Transverse colon (tissue), 4 donors: ENCODE measurements at regions not wholly inside any gene's neighbourhood (a gene's known extent, or its start where the extent isn't known, plus 50 kb on each side); places are given as distances from the start of the nearest gene placed in this dataset.

ENCODE experiments used
- DNase-seq: peaks from one replicate; pipeline ENCODE4 v3.0.0-alpha.2; 2019
- H3K27ac ChIP-seq, 4 donors: fragments of 200-600 bp; sonication (generic); 2 replicates each; pipeline ENCODE4 v1.5.1; 2016 to 2018; ENCODE audit warnings: inconsistent platforms in 4 of 4
- H3K27me3 ChIP-seq: fragments of 200-600 bp; sonication (generic); 2 replicates; pipeline ENCODE4 v1.5.1; 2017; ENCODE audit warnings: inconsistent platforms
- H3K36me3 ChIP-seq, 4 donors: fragments of 200-600 bp; sonication (generic); 2 replicates each; pipeline ENCODE4 v1.5.1; 2017 to 2019; ENCODE audit warnings: inconsistent platforms in 4 of 4
- H3K4me1 ChIP-seq, 4 donors: fragments of 200-600 bp; sonication (generic); 2 replicates each; pipeline ENCODE4 v1.5.1; 2017 to 2020; ENCODE audit warnings: inconsistent platforms in 4 of 4
- H3K4me3 ChIP-seq, 4 donors: fragments of 200-600 bp; sonication (generic); 1 replicate in 1 of 4; 2 replicates in 3 of 4; pipeline versions ENCODE4 v1.5.1 to v1.6.1; 2017 to 2019; ENCODE audit warnings: inconsistent platforms in 4 of 4
- H3K9me3 ChIP-seq, 2 donors: fragments of 200-600 bp; sonication (generic); 2 replicates each; pipeline ENCODE4 v1.5.1; 2017 to 2019; ENCODE audit warnings: inconsistent platforms in 2 of 2
- CTCF ChIP-seq, 5 experiments: fragments of 200-600 bp in 3 of 5; fragments of 450-650 bp in 2 of 5; sonication (generic) in 3 of 5; IDR thresholded peaks; 1 replicate in 2 of 5; 2 replicates in 3 of 5; pipeline ENCODE4 v1.5.1; 2016 to 2017; ENCODE audit warnings: antibody characterized with exemption in 5 of 5, inconsistent platforms in 3 of 5, mild to moderate bottlenecking in 2 of 5, moderate library complexity in 1 of 5
- EP300 ChIP-seq: sonication (generic); formaldehyde crosslinking; IDR thresholded peaks from one replicate; pipeline ENCODE4 v1.6.1; 2017; ENCODE audit warnings: antibody characterized with exemption, low read depth
- POLR2A ChIP-seq: fragments of 450-650 bp; IDR thresholded peaks from one replicate; pipeline ENCODE4 v1.6.1; 2016; ENCODE audit warnings: antibody characterized with exemption, mild to moderate bottlenecking, moderate library complexity
- POLR2AphosphoS5 ChIP-seq, 3 donors: sonication (generic); formaldehyde crosslinking; IDR thresholded peaks; one replicate each; pipeline ENCODE4 v1.6.1; 2016; ENCODE audit warnings: antibody characterized with exemption in 3 of 3
- WGBS, 2 donors: methylation state at CpG; one replicate each; pipeline ENCODE4 v1.1.5; 2018; ENCODE audit warnings: low coverage in 1 of 2; 5-methylcytosine and 5-hydroxymethylcytosine counted together
- in situ Hi-C, 4 donors: fragments of 200-750 bp; cut with MboI; loops; one replicate each; pipeline versions ENCODE4 v1.15.0 to v1.15.1; 2017; ENCODE audit warnings: low sequenced_read_pairs in 3 of 4, low pct_ligation_motif_present in 1 of 4, low pct_unique_long_range_greater_than_20kb in 1 of 4
- intact Hi-C: fragments of 100-400 bp; cut with DNase I; formaldehyde crosslinking; loops from one replicate; pipeline ENCODE4 v1.15.1; 2023; ENCODE audit warnings: low total_unique reads

- TF ChIP-seq EP300 (no peak), CTCF (IDR thresholded peaks at IDR 0.05) (no peak), POLR2A (no peak), POLR2AphosphoS5 (IDR thresholded peaks at IDR 0.05) (no peak)
- Histone ChIP-seq H3K4me3 (no peak overlapping the region), H3K27me3 (no peaks in the 10 kb centered on the region), H3K36me3 (peaks cover 0 to 8% (median 1%) of the 10 kb centered on the region in 4 donors), H3K9me3 (no peaks in the 10 kb centered on the region), H3K4me1 (peaks cover 0 to 11% (median 2%) of the 10 kb centered on the region in 4 donors), H3K27ac (no peak overlapping the region)
- 62 to 86% methylated on average over 2 to 7 of the region's 7 CpGs for WGBS, 2 donors
- intact Hi-C loops (no loop called here), in situ Hi-C loops (no loop called here)
- no peak for DNase-seq
These were observed 394.6 kb upstream of the TPM1 start for GRCh38 chr15:62647843-62648505.

- WGBS, 2 donors: 83 to 89% methylated on average over 1 to 6 of the region's 6 CpGs
- Histone ChIP-seq H3K4me3 (no peak overlapping the region), H3K4me1 (peaks cover 0 to 11% (median 2%) of the 10 kb centered on the region in 4 donors), H3K9me3 (no peaks in the 10 kb centered on the region), H3K27ac (no peak overlapping the region), H3K36me3 (peaks cover 0 to 18% (median 6%) of the 10 kb centered on the region in 4 donors), H3K27me3 (no peaks in the 10 kb centered on the region)
- TF ChIP-seq CTCF (IDR thresholded peaks at IDR 0.05) (peak in 2 of 5 experiments; percentile 12 to 17), POLR2AphosphoS5 (IDR thresholded peaks at IDR 0.05) (no peak), EP300 (no peak), POLR2A (no peak)
- intact Hi-C loops (no loop called here), in situ Hi-C loops (no loop called here)
- no peak for DNase-seq
These were observed 393.6 kb upstream of the TPM1 start for GRCh38 chr15:62648954-62649353.

- no peak for TF ChIP-seq POLR2AphosphoS5 (IDR thresholded peaks at IDR 0.05)
- TF ChIP-seq POLR2A: no peak
- no peak for TF ChIP-seq EP300
- TF ChIP-seq CTCF (IDR thresholded peaks at IDR 0.05): no peak
- Histone ChIP-seq H3K4me3 (no peak overlapping the region), H3K4me1 (peaks cover 0 to 11% (median 2%) of the 10 kb centered on the region in 4 donors), H3K9me3 (no peaks in the 10 kb centered on the region), H3K27ac (no peak overlapping the region), H3K27me3 (no peaks in the 10 kb centered on the region), H3K36me3 (peaks cover 0 to 22% (median 8%) of the 10 kb centered on the region in 4 donors)
- DNase-seq: no peak
- WGBS, 2 donors: 84 to 89% methylated on average over 10 to 12 of the region's 12 CpGs
- in situ Hi-C loops (loop anchor here in 1 of 4 donors (25.0 kb wide), 1 partner anchor 263 kb away; the partner anchor contains the start of gene TLN2), intact Hi-C loops (no loop called here)
These were observed 392.6 kb upstream of the TPM1 start for GRCh38 chr15:62649793-62650420.

GRCh38 chr15:62653122-62653521 lies 389.4 kb upstream of the TPM1 start:
- peak overlapping the region in 1 of 4 donors; percentile 16 for H3K27ac ChIP-seq
- peaks cover 0 to 22% (median 10%) of the 10 kb centered on the region in 4 donors for H3K36me3 ChIP-seq
- no peak overlapping the region for H3K4me3 ChIP-seq
- H3K9me3 ChIP-seq: no peaks in the 10 kb centered on the region
- intact Hi-C loops (no loop called here), in situ Hi-C loops (loop anchor here in 1 of 4 donors (25.0 kb wide), 1 partner anchor 266 kb away; the partner anchor contains the start of gene TLN2)
- no peak for DNase-seq
- no peaks in the 10 kb centered on the region for H3K27me3 ChIP-seq
- no peaks in the 10 kb centered on the region for H3K4me1 ChIP-seq
- TF ChIP-seq CTCF (IDR thresholded peaks at IDR 0.05) (no peak), POLR2A (no peak), EP300 (no peak), POLR2AphosphoS5 (IDR thresholded peaks at IDR 0.05) (no peak)
- 86 to 89% methylated on average over 3 of the region's 3 CpGs for WGBS, 2 donors
